HL-60 (cell line): ENCODE measurements at regions not wholly inside any gene's neighbourhood (a gene's known extent, or its start where the extent isn't known, plus 50 kb on each side); places are given as distances from the start of the nearest gene placed in this dataset.

ENCODE experiments used
- POLR2AphosphoS5 ChIP-seq: IDR thresholded peaks from 2 replicates; pipeline ENCODE4 v1.6.1; 2012; ENCODE audit warnings: low read depth
- TF ChIP-seq, protein P1 (sequence below): IDR thresholded peaks from one replicate; pipeline ENCODE4 v1.5.1; 2011; ENCODE audit warnings: low read length, control low read depth, inconsistent platforms; ENCODE audit not compliant: insufficient read depth

DNA sequence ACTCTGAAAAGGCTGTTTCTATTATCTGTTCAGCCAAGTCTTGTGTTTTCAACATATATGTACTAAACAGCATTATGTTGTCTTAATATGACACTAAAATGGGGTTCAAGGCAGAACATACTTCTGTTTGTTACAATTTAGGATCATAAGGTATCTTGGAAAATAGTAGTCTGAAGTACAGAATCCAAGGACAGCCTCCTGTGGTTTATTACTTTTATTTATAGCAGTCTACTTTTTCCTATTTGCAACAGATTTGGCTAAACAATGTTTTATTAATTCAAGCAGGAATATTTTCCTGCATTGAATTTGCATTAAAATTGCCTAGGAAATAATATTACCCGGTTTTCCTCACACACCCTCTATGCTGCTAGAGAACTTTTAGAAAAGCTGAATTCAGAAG lies 67.7 kb downstream of the PLEKHG1 start:
- TF ChIP-seq, protein P1, sequence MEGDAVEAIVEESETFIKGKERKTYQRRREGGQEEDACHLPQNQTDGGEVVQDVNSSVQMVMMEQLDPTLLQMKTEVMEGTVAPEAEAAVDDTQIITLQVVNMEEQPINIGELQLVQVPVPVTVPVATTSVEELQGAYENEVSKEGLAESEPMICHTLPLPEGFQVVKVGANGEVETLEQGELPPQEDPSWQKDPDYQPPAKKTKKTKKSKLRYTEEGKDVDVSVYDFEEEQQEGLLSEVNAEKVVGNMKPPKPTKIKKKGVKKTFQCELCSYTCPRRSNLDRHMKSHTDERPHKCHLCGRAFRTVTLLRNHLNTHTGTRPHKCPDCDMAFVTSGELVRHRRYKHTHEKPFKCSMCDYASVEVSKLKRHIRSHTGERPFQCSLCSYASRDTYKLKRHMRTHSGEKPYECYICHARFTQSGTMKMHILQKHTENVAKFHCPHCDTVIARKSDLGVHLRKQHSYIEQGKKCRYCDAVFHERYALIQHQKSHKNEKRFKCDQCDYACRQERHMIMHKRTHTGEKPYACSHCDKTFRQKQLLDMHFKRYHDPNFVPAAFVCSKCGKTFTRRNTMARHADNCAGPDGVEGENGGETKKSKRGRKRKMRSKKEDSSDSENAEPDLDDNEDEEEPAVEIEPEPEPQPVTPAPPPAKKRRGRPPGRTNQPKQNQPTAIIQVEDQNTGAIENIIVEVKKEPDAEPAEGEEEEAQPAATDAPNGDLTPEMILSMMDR = no peak
- TF ChIP-seq POLR2AphosphoS5 = no peak
